Keratinocyte (primary cell): ENCODE measurements at regions not wholly inside any gene's neighbourhood (a gene's known extent, or its start where the extent isn't known, plus 50 kb on each side); places are given as distances from the start of the nearest gene placed in this dataset.

ENCODE experiments used
- EZH2 ChIP-seq: IDR thresholded peaks from one replicate; pipeline ENCODE4 v1.6.1; 2012; ENCODE audit warnings: inconsistent platforms, mild to moderate bottlenecking, low read length, moderate library complexity
- TF ChIP-seq, protein P1 (sequence below), 3 experiments: IDR thresholded peaks in 1 of 3; conservative IDR thresholded peaks in 1 of 3; optimal IDR thresholded peaks in 1 of 3; 2 replicates in 2 of 3; 3 replicates in 1 of 3; pipeline versions ENCODE3 to v1.5.1; 2011; ENCODE audit warnings: low read length in 3 of 3, mild to moderate bottlenecking in 3 of 3, moderate library complexity in 2 of 3, control low read depth in 1 of 3, inconsistent platforms in 1 of 3; ENCODE audit not compliant: insufficient read depth in 2 of 3; ENCODE audit errors: extremely low read depth in 1 of 3

DNA sequence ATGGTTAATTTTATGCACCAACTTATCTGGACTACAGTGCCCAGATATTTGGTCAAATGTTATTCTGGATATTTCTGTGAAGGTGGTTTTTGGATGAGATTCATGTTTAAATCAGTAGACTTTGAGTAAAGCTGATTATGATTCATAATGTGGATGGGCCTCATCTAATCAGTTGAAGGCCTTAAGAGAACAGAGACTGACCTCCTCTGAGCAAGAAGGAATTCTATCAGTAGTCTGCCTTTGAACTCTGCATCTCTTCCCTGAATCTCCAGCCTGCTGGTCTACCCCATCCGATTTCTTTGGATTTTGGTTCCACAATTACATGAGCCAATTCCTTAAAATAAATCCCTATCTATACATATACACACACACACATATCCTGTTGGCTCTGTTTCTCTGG, 82.8 kb upstream of the MAP4K3 start:
- TF ChIP-seq, protein P1, sequence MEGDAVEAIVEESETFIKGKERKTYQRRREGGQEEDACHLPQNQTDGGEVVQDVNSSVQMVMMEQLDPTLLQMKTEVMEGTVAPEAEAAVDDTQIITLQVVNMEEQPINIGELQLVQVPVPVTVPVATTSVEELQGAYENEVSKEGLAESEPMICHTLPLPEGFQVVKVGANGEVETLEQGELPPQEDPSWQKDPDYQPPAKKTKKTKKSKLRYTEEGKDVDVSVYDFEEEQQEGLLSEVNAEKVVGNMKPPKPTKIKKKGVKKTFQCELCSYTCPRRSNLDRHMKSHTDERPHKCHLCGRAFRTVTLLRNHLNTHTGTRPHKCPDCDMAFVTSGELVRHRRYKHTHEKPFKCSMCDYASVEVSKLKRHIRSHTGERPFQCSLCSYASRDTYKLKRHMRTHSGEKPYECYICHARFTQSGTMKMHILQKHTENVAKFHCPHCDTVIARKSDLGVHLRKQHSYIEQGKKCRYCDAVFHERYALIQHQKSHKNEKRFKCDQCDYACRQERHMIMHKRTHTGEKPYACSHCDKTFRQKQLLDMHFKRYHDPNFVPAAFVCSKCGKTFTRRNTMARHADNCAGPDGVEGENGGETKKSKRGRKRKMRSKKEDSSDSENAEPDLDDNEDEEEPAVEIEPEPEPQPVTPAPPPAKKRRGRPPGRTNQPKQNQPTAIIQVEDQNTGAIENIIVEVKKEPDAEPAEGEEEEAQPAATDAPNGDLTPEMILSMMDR (optimal IDR thresholded peaks at IDR 0.05 in 1 of 3, IDR thresholded peaks at IDR 0.05 in 1 of 3, conservative IDR thresholded peaks at IDR 0.05 in 1 of 3; ENCODE audit: extremely low read depth in 1 of 3, insufficient read depth in 2 of 3, low read length in 3 of 3): no peak
- TF ChIP-seq EZH2: no peak
